ENCODE measurements at regions not wholly inside any gene's neighbourhood (a gene's known extent, or its start where the extent isn't known, plus 50 kb on each side); places are given as distances from the start of the nearest gene placed in this dataset.

DNA sequence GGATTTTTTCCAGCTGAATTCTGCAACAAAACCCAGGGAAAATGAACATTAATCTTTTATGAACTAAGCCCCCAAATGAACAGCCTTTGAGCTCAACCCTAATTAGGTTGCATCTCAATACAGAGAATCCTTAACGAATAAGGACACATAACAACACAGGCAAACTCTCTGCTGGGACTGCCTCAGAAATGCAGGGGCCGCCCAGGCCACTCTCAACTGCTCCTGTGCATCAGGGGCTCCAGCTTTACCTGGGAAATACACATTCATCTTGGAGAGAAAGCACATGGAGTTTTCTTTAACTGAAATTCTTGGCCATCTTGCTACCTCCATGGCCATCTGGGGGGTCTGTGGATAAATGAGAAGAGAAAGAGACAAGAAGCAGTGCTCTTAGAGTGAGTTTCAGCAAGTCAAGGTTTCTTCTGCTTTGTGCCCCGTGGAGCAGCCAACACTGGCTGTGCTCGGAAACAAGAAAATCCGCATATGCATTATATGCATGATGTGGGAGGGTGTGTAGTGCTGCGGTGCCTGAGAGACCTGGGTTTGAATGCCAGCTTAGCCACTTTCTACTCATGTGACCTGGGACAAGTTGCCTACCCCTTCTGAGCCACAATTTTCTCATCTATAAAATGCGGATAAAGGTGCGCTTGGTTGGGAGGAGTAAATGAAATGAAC lies 81.9 kb upstream of the RCN1 start:
- intact Hi-C loops (cut with DNase I; ENCODE audit: low total_unique reads), result no loop called here
- Histone ChIP-seq H3K27me3 (peaks cover 0 to 66% (median 13%) of the 10 kb centered on the region in 3 donors), H3K27ac (no peak overlapping the region), H3K9me3 (no peaks in the 10 kb centered on the region), H3K4me3 (no peak overlapping the region), H3K4me1 (no peaks in the 10 kb centered on the region), H3K36me3 (no peaks in the 10 kb centered on the region)
- no peak for DNase-seq
- TF ChIP-seq, protein P1, sequence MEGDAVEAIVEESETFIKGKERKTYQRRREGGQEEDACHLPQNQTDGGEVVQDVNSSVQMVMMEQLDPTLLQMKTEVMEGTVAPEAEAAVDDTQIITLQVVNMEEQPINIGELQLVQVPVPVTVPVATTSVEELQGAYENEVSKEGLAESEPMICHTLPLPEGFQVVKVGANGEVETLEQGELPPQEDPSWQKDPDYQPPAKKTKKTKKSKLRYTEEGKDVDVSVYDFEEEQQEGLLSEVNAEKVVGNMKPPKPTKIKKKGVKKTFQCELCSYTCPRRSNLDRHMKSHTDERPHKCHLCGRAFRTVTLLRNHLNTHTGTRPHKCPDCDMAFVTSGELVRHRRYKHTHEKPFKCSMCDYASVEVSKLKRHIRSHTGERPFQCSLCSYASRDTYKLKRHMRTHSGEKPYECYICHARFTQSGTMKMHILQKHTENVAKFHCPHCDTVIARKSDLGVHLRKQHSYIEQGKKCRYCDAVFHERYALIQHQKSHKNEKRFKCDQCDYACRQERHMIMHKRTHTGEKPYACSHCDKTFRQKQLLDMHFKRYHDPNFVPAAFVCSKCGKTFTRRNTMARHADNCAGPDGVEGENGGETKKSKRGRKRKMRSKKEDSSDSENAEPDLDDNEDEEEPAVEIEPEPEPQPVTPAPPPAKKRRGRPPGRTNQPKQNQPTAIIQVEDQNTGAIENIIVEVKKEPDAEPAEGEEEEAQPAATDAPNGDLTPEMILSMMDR (IDR thresholded peaks at IDR 0.05), result no peak
- no peak for TF ChIP-seq POLR2AphosphoS5 (IDR thresholded peaks at IDR 0.05)
- WGBS, 5 donors, result 57 to 64% (median 63%) methylated on average over 8 of the region's 8 CpGs

DNA sequence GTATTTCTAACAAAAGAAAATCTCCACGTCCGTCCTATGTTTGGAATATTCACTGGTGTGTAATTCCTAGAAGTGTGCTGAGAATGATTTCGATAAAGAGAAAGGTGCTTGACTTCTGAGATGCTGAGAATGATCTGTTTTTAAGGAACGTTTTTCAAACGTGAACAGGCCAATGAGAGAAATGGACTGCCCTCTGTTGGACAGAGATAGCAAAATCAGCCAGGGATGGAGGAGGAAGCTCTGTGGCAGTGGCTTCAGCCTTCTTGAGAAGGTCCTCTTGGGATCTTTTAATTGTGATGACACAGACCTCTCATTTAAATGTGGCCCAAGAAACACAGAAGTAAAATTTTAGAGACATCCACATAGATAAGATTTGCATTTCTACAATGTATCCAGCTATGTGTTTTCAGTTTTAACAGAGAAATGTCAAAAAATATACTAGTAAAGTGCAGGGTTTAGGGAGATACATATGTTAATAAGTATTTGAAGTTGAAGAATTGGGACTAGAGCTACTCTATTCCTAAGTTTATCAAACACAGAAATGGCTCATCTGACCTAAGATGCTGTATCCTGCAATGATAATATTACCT lies 84.0 kb upstream of the RCN1 start:
- 6 to 15% (median 12%) methylated on average over 5 of the region's 5 CpGs for WGBS, 5 donors
- H3K4me1 ChIP-seq, result no peaks in the 10 kb centered on the region
- H3K4me3 ChIP-seq, result no peak overlapping the region
- TF ChIP-seq POLR2A (IDR thresholded peaks at IDR 0.05), result no peak
- TF ChIP-seq, protein P1 (IDR thresholded peaks at IDR 0.05), result peak in 3 of 7 experiments; percentile 23 to 34 (median 34)
- no peak for TF ChIP-seq POLR2AphosphoS5 (IDR thresholded peaks at IDR 0.05)
- no peak for TF ChIP-seq EP300 (IDR thresholded peaks at IDR 0.05)
- no peaks in the 10 kb centered on the region for H3K9me3 ChIP-seq
- no peak overlapping the region for H3K27ac ChIP-seq
- peak in 1 of 2 donors; percentile 54 for DNase-seq
- intact Hi-C loops (cut with DNase I; ENCODE audit: low total_unique reads), result no loop called here
- peaks cover 0 to 61% (median 18%) of the 10 kb centered on the region in 3 donors for H3K27me3 ChIP-seq
- no peaks in the 10 kb centered on the region for H3K36me3 ChIP-seq

DNA sequence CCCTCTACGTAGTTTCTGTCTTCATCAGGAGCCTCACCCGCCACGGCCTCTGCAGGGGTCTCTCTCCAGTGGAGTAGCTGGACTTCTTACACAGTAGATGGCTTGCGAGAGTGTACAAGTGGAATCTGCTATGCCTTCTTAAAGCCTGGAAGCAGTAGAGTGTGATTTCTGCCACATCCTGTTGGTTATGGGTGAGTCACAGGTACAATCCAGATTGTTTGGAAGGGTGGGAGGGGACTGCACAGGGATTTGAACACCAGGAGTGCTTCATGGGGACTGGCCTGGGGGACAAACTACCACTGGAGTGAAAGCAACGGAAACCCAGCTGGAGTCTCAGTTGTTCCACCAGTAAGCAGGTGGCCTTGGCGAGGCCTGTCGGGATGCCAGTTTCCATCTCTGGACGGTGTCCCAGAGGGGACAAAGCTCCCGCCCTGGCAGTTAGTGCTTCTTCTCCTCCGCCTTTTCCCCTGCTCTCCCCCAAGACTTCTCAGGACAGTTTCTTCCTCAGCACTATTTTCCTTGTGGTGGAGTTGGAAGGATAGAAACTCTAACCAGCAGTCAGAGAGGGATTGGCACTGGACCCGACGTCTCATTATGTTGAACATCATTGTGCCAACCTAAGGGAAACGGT lies 85.0 kb upstream of the RCN1 start:
- 86 to 89% (median 87%) methylated on average over 13 of the region's 13 CpGs for WGBS, 5 donors

DNA sequence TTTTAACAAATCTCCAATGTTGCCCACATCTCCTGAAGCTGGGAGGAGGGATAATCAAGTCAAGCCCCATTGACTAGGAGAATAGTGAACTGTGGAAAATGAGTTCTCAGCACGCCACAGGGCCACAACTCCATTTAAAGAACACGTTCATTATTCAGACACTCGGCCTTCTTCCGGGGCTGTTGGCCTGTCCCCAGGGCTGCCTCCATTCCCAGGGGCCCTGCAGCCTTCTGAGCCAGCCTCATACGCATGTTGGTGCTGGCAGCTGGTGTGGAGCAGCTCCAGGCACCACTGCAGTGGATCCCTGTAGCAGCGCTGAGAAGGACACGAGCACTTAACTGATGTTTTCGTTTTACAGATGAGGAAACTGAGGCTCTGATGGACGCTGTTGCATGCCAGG lies 87.5 kb upstream of the RCN1 start:
- intact Hi-C loops (cut with DNase I; ENCODE audit: low total_unique reads), result no loop called here
- TF ChIP-seq EP300 (IDR thresholded peaks at IDR 0.05) (no peak), POLR2AphosphoS5 (IDR thresholded peaks at IDR 0.05) (no peak), POLR2A (IDR thresholded peaks at IDR 0.05) (no peak)
- TF ChIP-seq, protein P1 (IDR thresholded peaks at IDR 0.05), result no peak
- no peaks in the 10 kb centered on the region for H3K4me1 ChIP-seq
- no peaks in the 10 kb centered on the region for H3K36me3 ChIP-seq
- peaks cover 0 to 38% (median 16%) of the 10 kb centered on the region in 3 donors for H3K27me3 ChIP-seq
- no peak for DNase-seq
- no peak overlapping the region for H3K27ac ChIP-seq
- WGBS, 5 donors, result 73 to 78% (median 76%) methylated on average over 9 of the region's 9 CpGs
- H3K9me3 ChIP-seq, result no peaks in the 10 kb centered on the region
- no peak overlapping the region for H3K4me3 ChIP-seq

More for the DNA sequence above, 85.0 kb upstream of the RCN1 start:
- Histone ChIP-seq H3K27ac (no peak overlapping the region), H3K4me3 (no peak overlapping the region), H3K27me3 (peaks cover 0 to 54% (median 16%) of the 10 kb centered on the region in 3 donors), H3K4me1 (no peaks in the 10 kb centered on the region), H3K36me3 (no peaks in the 10 kb centered on the region), H3K9me3 (no peaks in the 10 kb centered on the region)
- DNase-seq, result no peak
- intact Hi-C loops (cut with DNase I; ENCODE audit: low total_unique reads), result no loop called here
- TF ChIP-seq, protein P1 (IDR thresholded peaks at IDR 0.05), result no peak
- TF ChIP-seq EP300 (IDR thresholded peaks at IDR 0.05) (no peak), POLR2A (IDR thresholded peaks at IDR 0.05) (no peak), POLR2AphosphoS5 (IDR thresholded peaks at IDR 0.05) (no peak)
